Urinary bladder (tissue), 3 donors: ENCODE measurements at regions not wholly inside any gene's neighbourhood (a gene's known extent, or its start where the extent isn't known, plus 50 kb on each side); places are given as distances from the start of the nearest gene placed in this dataset.
"Not testable (repeated sequence)": the region's sequence is repeated elsewhere in the genome, so short reads cannot be mapped to it uniquely, and the experiment has no call there.

Experiments used
- DNase-seq: peaks from one replicate; pipeline ENCODE4 v3.0.0-alpha.2; 2015; ENCODE audit errors: extremely low spot score
- H3K27ac ChIP-seq: one replicate; pipeline ENCODE4 v1.5.1; 2013; ENCODE audit warnings: low read depth, mild to moderate bottlenecking, moderate library complexity
- H3K36me3 ChIP-seq: one replicate; pipeline ENCODE4 v1.6.1; 2013; ENCODE audit warnings: mild to moderate bottlenecking, moderate library complexity; ENCODE audit not compliant: insufficient read depth
- H3K4me1 ChIP-seq: one replicate; pipeline ENCODE4 v1.6.1; 2013; ENCODE audit warnings: mild to moderate bottlenecking, moderate library complexity; ENCODE audit not compliant: insufficient read depth
- H3K4me3 ChIP-seq: one replicate; pipeline ENCODE4 v1.5.1; 2013; ENCODE audit warnings: low read depth, low read length
- WGBS: extraction: QIAGEN DNeasy Blood & Tissue Kit; methylation state at CpG from one replicate; pipeline ENCODE4 v1.1.7; 2013; 5-methylcytosine and 5-hydroxymethylcytosine counted together
- donor health status: healthy with polysubstance abuse.
- donor health status: healthy.

- no peak for DNase-seq
- WGBS: 61% methylated on average over 1 of the region's 1 CpG
- H3K4me1 ChIP-seq: no peaks in the 10 kb centered on the region
- H3K36me3 ChIP-seq: no peaks in the 10 kb centered on the region
- H3K27ac ChIP-seq: no peak overlapping the region
- no peak overlapping the region for H3K4me3 ChIP-seq
Measured at GRCh38 chr1:98130408-98130807, 209.6 kb upstream of the DPYD start.

- Histone ChIP-seq H3K4me3 (no peak overlapping the region), H3K4me1 (no peaks in the 10 kb centered on the region), H3K36me3 (no peaks in the 10 kb centered on the region), H3K27ac (no peak overlapping the region)
- DNase-seq: no peak
- 40% methylated on average over 1 of the region's 1 CpG for WGBS
Measured at GRCh38 chr1:98129491-98129890, 208.7 kb upstream of the DPYD start.

GRCh38 chr1:98126740-98127139 is 205.9 kb upstream of the DPYD start:
- no peak overlapping the region for H3K4me3 ChIP-seq
- DNase-seq: no peak
- no peaks in the 10 kb centered on the region for H3K36me3 ChIP-seq
- no peak overlapping the region for H3K27ac ChIP-seq
- no peaks in the 10 kb centered on the region for H3K4me1 ChIP-seq

- no peaks in the 10 kb centered on the region for H3K4me1 ChIP-seq
- WGBS: 1% methylated on average over 1 of the region's 1 CpG
- no peak for DNase-seq
Measured at GRCh38 chr1:98121646-98122045, 200.8 kb upstream of the DPYD start.

GRCh38 chr1:98119796-98120195 is 199.0 kb upstream of the DPYD start:
- 48% methylated on average over 1 of the region's 1 CpG for WGBS

More at GRCh38 chr1:98121646-98122045, 200.8 kb upstream of the DPYD start:
- Histone ChIP-seq H3K27ac (no peak overlapping the region), H3K36me3 (no peaks in the 10 kb centered on the region), H3K4me3 (no peak overlapping the region)

GRCh38 chr1:98113811-98114210 is 193.0 kb upstream of the DPYD start:
- WGBS: 71% methylated on average over 1 of the region's 1 CpG
- Histone ChIP-seq H3K4me3 (no peak overlapping the region), H3K36me3 (no peaks in the 10 kb centered on the region), H3K4me1 (no peaks in the 10 kb centered on the region), H3K27ac (no peak overlapping the region)
- DNase-seq: no peak

More at GRCh38 chr1:98119796-98120195, 199.0 kb upstream of the DPYD start:
- Histone ChIP-seq H3K4me3 (no peak overlapping the region), H3K36me3 (no peaks in the 10 kb centered on the region), H3K27ac (no peak overlapping the region), H3K4me1 (no peaks in the 10 kb centered on the region)
- DNase-seq: no peak

- Histone ChIP-seq H3K4me3 (no peak overlapping the region), H3K4me1 (no peaks in the 10 kb centered on the region), H3K36me3 (no peaks in the 10 kb centered on the region), H3K27ac (no peak overlapping the region)
- 72% methylated on average over 2 of the region's 2 CpGs for WGBS
- DNase-seq: no peak
Measured at GRCh38 chr1:98112626-98113025, 191.8 kb upstream of the DPYD start.

GRCh38 chr1:98110674-98111073 is 189.8 kb upstream of the DPYD start:
- no peak overlapping the region for H3K4me3 ChIP-seq
- no peaks in the 10 kb centered on the region for H3K4me1 ChIP-seq
- H3K36me3 ChIP-seq: no peaks in the 10 kb centered on the region
- DNase-seq: no peak
- no peak overlapping the region for H3K27ac ChIP-seq

- not testable (repeated sequence) for H3K4me3 ChIP-seq, H3K4me1 ChIP-seq, H3K36me3 ChIP-seq, H3K27ac ChIP-seq, DNase-seq
- WGBS: 78% methylated on average over 1 of the region's 1 CpG
Measured at GRCh38 chr1:98108378-98108777, 187.5 kb upstream of the DPYD start.

GRCh38 chr1:98107256-98107655 is 186.4 kb upstream of the DPYD start:
- Histone ChIP-seq H3K4me3 (no peak overlapping the region), H3K27ac (no peak overlapping the region), H3K4me1 (no peaks in the 10 kb centered on the region), H3K36me3 (no peaks in the 10 kb centered on the region)
- no peak for DNase-seq
- 90% methylated on average over 1 of the region's 1 CpG for WGBS

- no peak for DNase-seq
- no peak overlapping the region for H3K4me3 ChIP-seq
- H3K27ac ChIP-seq: no peak overlapping the region
- no peaks in the 10 kb centered on the region for H3K4me1 ChIP-seq
- no peaks in the 10 kb centered on the region for H3K36me3 ChIP-seq
- 38% methylated on average over 3 of the region's 3 CpGs for WGBS
Measured at GRCh38 chr1:98104289-98104688, 183.5 kb upstream of the DPYD start.

- DNase-seq: no peak
- Histone ChIP-seq H3K4me1 (no peaks in the 10 kb centered on the region), H3K36me3 (no peaks in the 10 kb centered on the region), H3K4me3 (no peak overlapping the region), H3K27ac (no peak overlapping the region)
- WGBS: 60% methylated on average over 5 of the region's 5 CpGs
Measured at GRCh38 chr1:98103617-98104285, 182.9 kb upstream of the DPYD start.

- Histone ChIP-seq H3K4me3 (no peak overlapping the region), H3K27ac (no peak overlapping the region), H3K4me1 (no peaks in the 10 kb centered on the region), H3K36me3 (no peaks in the 10 kb centered on the region)
- WGBS: 54% methylated on average over 4 of the region's 4 CpGs
- no peak for DNase-seq
Measured at GRCh38 chr1:98102345-98103030, 181.7 kb upstream of the DPYD start.

- no peaks in the 10 kb centered on the region for H3K4me1 ChIP-seq
- no peaks in the 10 kb centered on the region for H3K36me3 ChIP-seq
- no peak overlapping the region for H3K4me3 ChIP-seq
- no peak for DNase-seq
- 79% methylated on average over 2 of the region's 2 CpGs for WGBS
- no peak overlapping the region for H3K27ac ChIP-seq
Measured at GRCh38 chr1:98101364-98101763, 180.5 kb upstream of the DPYD start.
